ENCODE measurements at regions not wholly inside any gene's neighbourhood (a gene's known extent, or its start where the extent isn't known, plus 50 kb on each side); places are given as distances from the start of the nearest gene placed in this dataset.
A peak's percentile ranks its signal among the peaks of the same experiment; 100 is the strongest.
"Not testable (repeated sequence)": the region's sequence is repeated elsewhere in the genome, so short reads cannot be mapped to it uniquely, and the experiment has no call there.

DNA sequence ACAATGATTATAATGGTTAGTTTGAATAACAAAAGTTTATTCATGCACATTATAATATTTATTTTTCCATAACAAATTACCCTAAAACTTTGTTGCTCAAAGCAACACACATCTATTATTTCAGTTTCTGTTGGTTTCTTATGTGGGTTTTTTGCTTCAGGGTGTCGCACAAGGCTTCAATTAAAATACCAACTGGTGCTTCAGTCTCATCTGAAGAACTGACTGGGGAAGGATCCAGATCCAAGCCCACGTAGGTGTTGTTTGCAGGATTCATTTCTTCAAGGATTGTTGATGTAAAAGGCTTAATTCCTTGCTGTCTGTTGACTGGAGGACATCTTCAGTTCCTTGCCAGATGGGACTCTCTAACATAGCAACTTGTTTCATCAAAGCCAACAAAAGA, 747.2 kb upstream of the PCDH20 start:
- no peak for DNase-seq

DNA sequence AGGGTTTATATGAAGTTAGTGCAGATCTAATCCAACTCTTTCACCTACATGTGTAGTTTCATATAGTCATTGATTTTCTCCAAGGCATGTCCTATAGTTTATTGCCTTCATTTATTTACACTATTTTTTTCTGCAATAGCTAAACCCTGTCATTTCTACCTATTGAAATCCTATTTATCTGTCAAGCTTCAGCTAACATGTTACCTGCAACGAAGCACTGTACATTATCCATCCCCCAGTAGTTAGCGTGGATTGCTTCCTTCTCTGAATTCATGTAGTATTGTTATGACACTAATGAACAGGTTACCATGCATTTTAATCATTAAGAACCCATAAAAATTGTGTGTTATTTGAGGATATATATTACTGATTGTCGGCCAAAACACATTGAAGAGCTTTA, 742.9 kb upstream of the PCDH20 start:
- no peak for DNase-seq

DNA sequence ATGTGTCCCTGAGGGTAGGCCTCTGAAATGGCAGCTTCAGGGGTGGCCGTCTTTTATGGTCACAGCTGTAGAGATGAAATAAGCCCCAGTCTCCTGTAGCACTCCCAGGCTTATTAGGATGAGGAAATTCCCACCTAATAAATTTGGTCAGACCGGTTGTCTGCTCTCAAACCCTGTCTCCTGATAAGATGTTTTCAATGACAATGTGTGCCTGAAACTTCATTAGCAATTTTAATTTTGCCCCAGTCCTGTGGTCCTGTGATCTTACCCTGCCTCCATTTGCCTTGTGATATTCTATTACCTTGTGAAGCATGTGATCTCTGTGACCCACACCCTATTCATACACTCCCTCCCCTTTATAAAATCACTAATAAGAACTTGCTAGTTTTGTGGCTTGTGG, 736.1 kb upstream of the PCDH20 start:
- not testable (repeated sequence) for DNase-seq

- DNase-seq: no peak
Observed at GRCh38 chr13:62142048-62142447, 726.4 kb upstream of the PCDH20 start.

GRCh38 chr13:62139597-62139996, 723.9 kb upstream of the PCDH20 start:
- DNase-seq: no peak

GRCh38 chr13:62137629-62138405, 722.2 kb upstream of the PCDH20 start:
- DNase-seq: no peak

DNA sequence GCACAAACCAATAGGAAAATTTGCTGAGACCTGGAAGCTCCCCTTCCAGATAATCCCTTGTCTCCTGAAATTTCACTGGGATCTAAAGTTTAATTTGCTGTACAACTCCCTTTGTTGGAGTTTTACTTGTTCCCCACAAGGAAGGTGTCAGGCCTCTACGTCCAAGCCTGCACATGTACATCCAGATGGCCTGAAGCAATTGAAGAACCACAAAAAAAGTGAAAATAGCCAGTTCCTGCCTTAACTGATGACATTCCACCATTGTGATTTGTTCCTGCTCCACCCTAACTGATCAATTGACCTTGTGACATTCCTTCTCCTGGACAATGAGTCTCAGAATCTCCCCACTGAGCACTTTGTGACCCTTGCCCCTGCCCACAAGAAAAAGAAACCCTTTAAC, 716.0 kb upstream of the PCDH20 start:
- no peak for DNase-seq

- DNase-seq: no peak
Observed at GRCh38 chr13:62130062-62130970, 714.7 kb upstream of the PCDH20 start.

GRCh38 chr13:62129000-62129551, 713.4 kb upstream of the PCDH20 start:
- no peak for DNase-seq

- DNase-seq: no peak
Observed at GRCh38 chr13:62126400-62126799, 710.8 kb upstream of the PCDH20 start.

- no peak for DNase-seq
Observed at GRCh38 chr13:62125451-62125850, 709.8 kb upstream of the PCDH20 start.

GRCh38 chr13:62123409-62123808, 707.8 kb upstream of the PCDH20 start:
- DNase-seq: no peak

DNA sequence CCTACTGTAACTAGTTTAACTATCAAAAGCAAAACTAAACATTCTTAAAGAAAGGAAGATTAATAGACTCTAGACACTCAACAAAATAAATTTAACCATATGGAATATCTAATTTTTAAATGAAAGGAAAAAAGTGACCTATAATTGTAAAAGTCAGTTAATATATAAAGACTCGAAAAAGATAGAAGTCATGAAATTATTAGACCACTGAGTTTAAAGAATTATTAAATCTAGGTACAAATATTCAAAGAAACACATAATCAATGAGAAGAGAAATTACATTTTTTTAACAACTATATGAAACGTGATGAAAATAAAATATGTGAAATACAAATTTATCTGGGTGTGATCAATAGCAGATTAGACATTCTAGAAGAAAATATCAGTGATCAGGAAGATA, 706.8 kb upstream of the PCDH20 start:
- DNase-seq: no peak

GRCh38 chr13:62119739-62120700, 704.4 kb upstream of the PCDH20 start:
- peak; percentile 34 for DNase-seq

DNA sequence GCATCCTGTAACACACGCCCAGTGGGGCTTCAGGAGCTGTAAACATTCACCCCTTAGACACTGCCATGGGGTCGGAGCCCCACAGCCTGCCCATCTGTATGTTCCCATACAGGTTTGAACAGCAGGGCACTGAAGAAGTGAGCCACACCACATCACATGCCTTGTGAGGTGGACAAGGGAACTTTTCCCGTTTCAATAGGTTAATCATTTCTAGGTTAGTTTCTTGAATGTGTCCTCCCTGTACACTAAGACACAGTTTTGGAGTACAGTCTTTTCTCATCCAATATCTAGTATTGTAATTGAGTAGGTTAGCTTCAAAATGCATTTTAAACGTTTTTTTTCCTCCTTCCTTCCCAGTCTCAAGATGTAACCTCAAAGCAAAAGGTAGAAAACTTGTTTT, 700.2 kb upstream of the PCDH20 start:
- DNase-seq: no peak

DNA sequence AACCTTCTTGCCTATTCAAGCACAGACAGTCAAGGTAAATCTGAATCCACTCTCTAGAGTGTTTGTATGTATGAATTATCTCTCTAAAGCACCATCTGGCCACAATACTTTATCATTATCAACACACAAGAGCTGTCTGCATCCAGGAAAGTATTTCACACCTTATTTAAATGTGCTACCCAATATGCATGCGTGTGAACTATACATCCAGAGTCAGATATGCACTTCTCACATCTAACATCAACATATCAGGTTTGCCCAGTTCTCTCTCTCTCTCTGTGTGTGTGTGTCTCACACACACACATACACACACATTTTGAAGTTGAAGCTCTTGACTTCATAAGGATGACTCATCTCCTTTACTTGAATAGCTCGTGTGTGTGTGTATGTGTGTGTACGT, 697.5 kb upstream of the PCDH20 start:
- DNase-seq: no peak

DNA sequence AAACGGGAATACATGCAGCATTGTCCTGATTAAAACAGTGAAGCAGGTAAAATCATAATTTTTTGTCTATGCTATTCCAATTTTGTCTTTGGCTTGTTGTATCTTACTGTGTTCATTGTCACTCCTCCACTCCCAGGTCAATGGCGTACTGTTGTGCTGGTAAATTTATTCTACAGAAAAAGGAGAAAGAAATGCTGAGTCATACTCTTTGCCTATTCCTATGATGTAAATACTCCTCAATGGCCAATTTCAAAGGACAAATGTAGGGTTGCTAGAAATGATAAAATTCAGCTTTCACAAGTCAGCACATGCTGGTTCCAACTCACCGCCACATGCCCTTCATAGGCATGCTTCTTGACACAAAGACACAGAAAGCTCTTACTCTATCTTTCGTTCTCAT, 694.4 kb upstream of the PCDH20 start:
- no peak for DNase-seq

DNA sequence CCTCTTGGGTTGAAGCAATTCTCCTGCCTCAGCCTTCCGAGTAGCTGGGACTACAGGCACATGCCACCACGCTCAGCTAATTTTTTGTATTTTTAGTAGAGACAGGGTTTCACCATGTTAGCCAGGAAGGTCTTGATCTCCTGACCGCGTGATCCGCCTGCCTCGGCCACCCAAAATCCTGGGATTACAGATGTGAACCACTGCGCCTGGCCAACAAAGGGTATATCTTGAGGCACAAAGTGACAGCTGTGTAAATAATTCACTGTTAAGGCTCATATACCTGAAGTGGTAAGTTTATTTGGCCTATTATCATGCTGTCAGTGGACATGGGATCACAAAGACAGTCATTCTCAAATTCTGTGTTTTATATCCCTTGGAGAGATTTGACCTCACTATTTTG, 688.5 kb upstream of the PCDH20 start:
- DNase-seq: not testable (repeated sequence)

GRCh38 chr13:62096652-62097051, 681.0 kb upstream of the PCDH20 start:
- no peak for DNase-seq

DNA sequence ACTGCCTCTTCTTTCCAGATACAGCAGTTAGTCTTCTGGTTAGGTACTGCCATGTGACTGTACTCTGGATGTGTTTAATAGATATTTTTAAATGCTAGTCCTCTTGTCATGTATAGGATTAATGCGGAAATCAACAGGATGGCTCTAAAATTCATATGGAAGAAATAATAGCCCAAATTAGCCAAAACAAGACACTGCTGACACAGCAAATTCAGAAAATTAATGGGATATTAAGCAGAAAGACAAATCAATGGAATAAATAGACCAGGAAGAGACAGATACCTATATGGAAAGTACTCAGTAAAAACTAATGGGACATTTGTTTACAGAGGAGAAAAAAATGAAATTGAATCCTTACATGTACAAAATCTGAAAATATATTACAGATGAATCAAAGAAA, 679.3 kb upstream of the PCDH20 start:
- no peak for DNase-seq

DNA sequence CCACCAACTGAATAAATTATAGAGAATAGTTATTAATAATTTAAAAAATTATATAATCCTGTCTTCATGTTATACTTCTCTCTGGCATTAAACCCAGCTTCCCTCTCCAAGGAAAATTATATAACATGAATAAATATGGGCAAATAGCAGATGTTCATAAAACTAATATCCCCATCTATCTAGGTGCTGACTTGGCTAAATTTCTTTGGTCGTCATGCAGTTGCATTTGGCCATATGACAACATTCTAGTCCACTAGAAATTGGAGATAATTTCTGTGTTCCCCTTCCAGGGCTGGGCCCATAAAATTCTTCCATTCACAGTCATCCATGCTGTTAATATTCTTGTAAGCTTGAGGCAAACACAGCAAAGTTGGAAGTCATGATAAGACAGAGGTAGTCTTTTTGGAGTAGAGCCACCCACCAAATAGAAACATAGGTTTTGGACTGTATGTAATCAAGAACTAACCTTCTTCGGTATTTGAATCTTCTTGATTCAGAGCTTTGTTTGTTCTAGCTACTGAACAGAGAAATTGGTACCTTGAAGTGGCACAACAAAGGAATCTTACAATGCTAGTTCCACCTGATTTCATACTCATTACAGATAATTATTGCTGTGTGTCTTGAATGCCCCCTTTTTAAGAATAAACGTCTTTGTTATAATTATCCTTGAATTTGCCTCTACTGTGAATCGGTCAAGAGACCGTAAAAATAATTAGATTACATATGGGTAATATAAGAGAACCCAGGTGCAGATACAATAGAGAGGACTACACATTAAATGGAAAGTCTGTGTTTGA, 678.5 kb upstream of the PCDH20 start:
- DNase-seq: peak; percentile 69

DNA sequence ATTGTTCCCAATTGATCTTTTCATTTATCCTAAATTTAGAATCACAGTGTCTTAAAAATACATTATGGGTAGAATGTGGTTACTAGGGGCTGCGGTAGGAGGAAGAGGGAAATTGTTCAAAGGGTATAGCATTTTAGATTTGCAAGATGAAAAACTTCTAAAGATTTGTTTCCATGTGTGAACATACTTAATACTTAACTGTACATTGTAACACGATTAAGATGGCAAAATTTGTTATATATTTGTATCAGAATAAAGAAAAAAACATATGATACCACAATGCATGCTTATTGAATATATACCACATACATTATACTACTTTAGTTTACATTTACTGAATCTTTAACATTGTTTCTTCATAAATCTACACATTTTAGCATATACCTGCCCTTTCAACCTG, 677.3 kb upstream of the PCDH20 start:
- DNase-seq: no peak
